Tibial artery (tissue), 4 donors: ENCODE measurements at regions not wholly inside any gene's neighbourhood (a gene's known extent, or its start where the extent isn't known, plus 50 kb on each side); places are given as distances from the start of the nearest gene placed in this dataset.

Source experiments
- DNase-seq, 2 donors: peaks; one replicate each; pipeline ENCODE4 v3.0.0-alpha.2; 2019
- H3K27ac ChIP-seq, 2 donors: fragments of 200-600 bp; sonication (generic) in 1 of 2; 1 replicate in 1 of 2; 2 replicates in 1 of 2; pipeline ENCODE4 v1.5.1; 2018 to 2019; ENCODE audit warnings: mild to moderate bottlenecking in 1 of 2
- H3K27me3 ChIP-seq, 2 donors: fragments of 200-600 bp; sonication (generic) in 1 of 2; one replicate each; pipeline versions ENCODE4 v1.5.1 to v1.6.0; 2016 to 2019
- H3K36me3 ChIP-seq, 3 donors: fragments of 200-600 bp; sonication (generic) in 2 of 3; one replicate each; pipeline ENCODE4 v1.5.1; 2016 to 2019; ENCODE audit warnings: mild to moderate bottlenecking in 2 of 3
- H3K4me1 ChIP-seq, 4 donors: fragments of 200-600 bp; sonication (generic) in 2 of 4; 1 replicate in 3 of 4; 2 replicates in 1 of 4; pipeline ENCODE4 v1.5.1; 2016 to 2019
- H3K4me3 ChIP-seq, 2 donors: fragments of 200-600 bp; sonication (generic) in 1 of 2; 1 replicate in 1 of 2; 2 replicates in 1 of 2; pipeline ENCODE4 v1.5.1; 2018 to 2019; ENCODE audit warnings: mild to moderate bottlenecking in 2 of 2
- H3K9me3 ChIP-seq, 3 donors: fragments of 200-600 bp; sonication (generic) in 1 of 3; one replicate each; pipeline ENCODE4 v1.5.1; 2016 to 2019
- CTCF ChIP-seq, 2 experiments: fragments of 200-600 bp in 1 of 2; fragments of 450-650 bp in 1 of 2; IDR thresholded peaks; one replicate each; pipeline ENCODE4 v1.5.1; 2017 to 2019; ENCODE audit warnings: antibody characterized with exemption in 2 of 2, mild to moderate bottlenecking in 1 of 2, moderate library complexity in 1 of 2
- intact Hi-C: fragments of 100-400 bp; cut with DNase I; formaldehyde crosslinking; loops from one replicate; pipeline ENCODE4 v1.15.0; 2023; ENCODE audit warnings: low total_unique reads

- no peaks in the 10 kb centered on the region for H3K27me3 ChIP-seq
- H3K27ac ChIP-seq = no peak overlapping the region
- intact Hi-C loops = no loop called here
- no peak for TF ChIP-seq CTCF (IDR thresholded peaks at IDR 0.05)
- peaks cover 0 to 5% (median 0%) of the 10 kb centered on the region in 4 donors for H3K4me1 ChIP-seq
- no peaks in the 10 kb centered on the region for H3K9me3 ChIP-seq
- H3K4me3 ChIP-seq = no peak overlapping the region
- DNase-seq = no peak
- H3K36me3 ChIP-seq = no peaks in the 10 kb centered on the region
Measured at GRCh38 chr20:50356525-50356885, 153.7 kb upstream of the PTPN1 start.

GRCh38 chr20:50356962-50357782 is 153.0 kb upstream of the PTPN1 start:
- H3K27ac ChIP-seq = no peak overlapping the region
- DNase-seq = no peak
- no peaks in the 10 kb centered on the region for H3K27me3 ChIP-seq
- H3K4me3 ChIP-seq = no peak overlapping the region
- H3K9me3 ChIP-seq = no peaks in the 10 kb centered on the region
- H3K36me3 ChIP-seq = no peaks in the 10 kb centered on the region
- TF ChIP-seq CTCF (IDR thresholded peaks at IDR 0.05) = no peak
- intact Hi-C loops = no loop called here
- H3K4me1 ChIP-seq = peaks cover 0 to 5% (median 0%) of the 10 kb centered on the region in 4 donors

- Histone ChIP-seq H3K27ac (no peak overlapping the region), H3K4me3 (no peak overlapping the region), H3K27me3 (no peaks in the 10 kb centered on the region), H3K36me3 (no peaks in the 10 kb centered on the region), H3K4me1 (peaks cover 0 to 5% (median 0%) of the 10 kb centered on the region in 4 donors), H3K9me3 (no peaks in the 10 kb centered on the region)
- intact Hi-C loops = no loop called here
- no peak for TF ChIP-seq CTCF (IDR thresholded peaks at IDR 0.05)
- DNase-seq = no peak
Measured at GRCh38 chr20:50357783-50358161, 152.4 kb upstream of the PTPN1 start.

GRCh38 chr20:50358166-50358565 is 152.0 kb upstream of the PTPN1 start:
- Histone ChIP-seq H3K27ac (no peak overlapping the region), H3K36me3 (no peaks in the 10 kb centered on the region), H3K4me3 (no peak overlapping the region), H3K9me3 (no peaks in the 10 kb centered on the region), H3K27me3 (no peaks in the 10 kb centered on the region), H3K4me1 (peaks cover 0 to 5% (median 0%) of the 10 kb centered on the region in 4 donors)
- no peak for TF ChIP-seq CTCF (IDR thresholded peaks at IDR 0.05)
- no peak for DNase-seq
- intact Hi-C loops = no loop called here

- peaks cover 0 to 5% (median 0%) of the 10 kb centered on the region in 4 donors for H3K4me1 ChIP-seq
- H3K4me3 ChIP-seq = no peak overlapping the region
- no peaks in the 10 kb centered on the region for H3K27me3 ChIP-seq
- no peaks in the 10 kb centered on the region for H3K9me3 ChIP-seq
- H3K36me3 ChIP-seq = no peaks in the 10 kb centered on the region
- H3K27ac ChIP-seq = no peak overlapping the region
- no peak for DNase-seq
- intact Hi-C loops = no loop called here
- no peak for TF ChIP-seq CTCF (IDR thresholded peaks at IDR 0.05)
Measured at GRCh38 chr20:50358971-50359370, 151.2 kb upstream of the PTPN1 start.
